BJ (cell line): ENCODE measurements at regions not wholly inside any gene's neighbourhood (a gene's known extent, or its start where the extent isn't known, plus 50 kb on each side); places are given as distances from the start of the nearest gene placed in this dataset.

Experiments
- CTCF ChIA-PET: fragments of 350-600 bp; formaldehyde crosslinking; extraction: SDS; loops from one replicate; lab custom pipeline; 2021; ENCODE audit warnings: antibody characterized with exemption, inconsistent platforms; lab: Yijun Ruan, JAX
- POLR2A ChIA-PET: fragments of 300-600 bp; sonication (Branson Sonifier 250); formaldehyde crosslinking; extraction: SDS; loops from one replicate; lab custom pipeline; 2021; ENCODE audit warnings: antibody characterized with exemption; lab: Charles Lee
- DNase-seq: peaks from one replicate; pipeline ENCODE4 v3.0.0-alpha.2; 2011; ENCODE audit warnings: low read depth
- H3K27me3 ChIP-seq: 2 replicates; pipeline ENCODE4 v1.6.0; 2011; ENCODE audit warnings: low read length; ENCODE audit not compliant: control insufficient read depth, insufficient read depth
- H3K36me3 ChIP-seq: 2 replicates; pipeline ENCODE4 v1.5.1; 2011; ENCODE audit warnings: low read length; ENCODE audit not compliant: control insufficient read depth, insufficient read depth
- H3K4me3 ChIP-seq: 2 replicates; pipeline ENCODE4 v1.5.1; 2011; ENCODE audit warnings: low read depth, mild to moderate bottlenecking, control low read depth, low read length
- CTCF ChIP-seq: IDR thresholded peaks from 2 replicates; pipeline ENCODE4 v1.5.1; 2011; ENCODE audit warnings: low read depth, mild to moderate bottlenecking, control low read depth, inconsistent platforms, low read length, moderate library complexity; ENCODE audit not compliant: insufficient read depth

- POLR2A ChIA-PET, result no interaction called here
- CTCF ChIA-PET, result no interaction called here
Measured at GRCh38 chr6:105468850-105469249, 66.0 kb upstream of the PREP start.

GRCh38 chr6:105460860-105461259 lies 58.0 kb upstream of the PREP start:
- CTCF ChIA-PET, result no interaction called here
- no peak for TF ChIP-seq CTCF
- no peaks in the 10 kb centered on the region for H3K27me3 ChIP-seq
- H3K4me3 ChIP-seq, result no peak overlapping the region
- H3K36me3 ChIP-seq, result no peaks in the 10 kb centered on the region
- no peak for DNase-seq
- POLR2A ChIA-PET, result no interaction called here

More at GRCh38 chr6:105468850-105469249, 66.0 kb upstream of the PREP start:
- DNase-seq, result no peak
- Histone ChIP-seq H3K36me3 (no peaks in the 10 kb centered on the region), H3K4me3 (no peak overlapping the region), H3K27me3 (peaks cover 2% of the 10 kb centered on the region; the same call in 1 of the 2 replicates)
- TF ChIP-seq CTCF, result no peak

- Histone ChIP-seq H3K36me3 (no peaks in the 10 kb centered on the region), H3K27me3 (no peaks in the 10 kb centered on the region), H3K4me3 (no peak overlapping the region)
- no peak for TF ChIP-seq CTCF
- CTCF ChIA-PET, result interaction anchor here (0.9 kb wide), 1 partner anchor 12 kb away, joined by 3 read pairs; no protein-coding TSS in a partner anchor
- POLR2A ChIA-PET, result no interaction called here
- DNase-seq, result no peak
Measured at GRCh38 chr6:105459864-105460263, 57.0 kb upstream of the PREP start.

- DNase-seq, result no peak
- ChIA-PET POLR2A (no interaction called here), CTCF (no interaction called here)
- no peak for TF ChIP-seq CTCF
- H3K4me3 ChIP-seq, result no peak overlapping the region
- H3K36me3 ChIP-seq, result no peaks in the 10 kb centered on the region
- no peaks in the 10 kb centered on the region for H3K27me3 ChIP-seq
Measured at GRCh38 chr6:105459049-105459448, 56.2 kb upstream of the PREP start.

GRCh38 chr6:105458551-105458950 lies 55.7 kb upstream of the PREP start:
- DNase-seq, result no peak
- H3K36me3 ChIP-seq, result no peaks in the 10 kb centered on the region
- ChIA-PET POLR2A (no interaction called here), CTCF (interaction anchor here (0.8 kb wide), 2 partner anchors 13 to 27 kb away, joined by 3 read pairs; no protein-coding TSS in a partner anchor)
- no peaks in the 10 kb centered on the region for H3K27me3 ChIP-seq
- TF ChIP-seq CTCF, result no peak
- H3K4me3 ChIP-seq, result no peak overlapping the region
